ENCODE measurements at regions not wholly inside any gene's neighbourhood (a gene's known extent, or its start where the extent isn't known, plus 50 kb on each side); places are given as distances from the start of the nearest gene placed in this dataset.

DNA sequence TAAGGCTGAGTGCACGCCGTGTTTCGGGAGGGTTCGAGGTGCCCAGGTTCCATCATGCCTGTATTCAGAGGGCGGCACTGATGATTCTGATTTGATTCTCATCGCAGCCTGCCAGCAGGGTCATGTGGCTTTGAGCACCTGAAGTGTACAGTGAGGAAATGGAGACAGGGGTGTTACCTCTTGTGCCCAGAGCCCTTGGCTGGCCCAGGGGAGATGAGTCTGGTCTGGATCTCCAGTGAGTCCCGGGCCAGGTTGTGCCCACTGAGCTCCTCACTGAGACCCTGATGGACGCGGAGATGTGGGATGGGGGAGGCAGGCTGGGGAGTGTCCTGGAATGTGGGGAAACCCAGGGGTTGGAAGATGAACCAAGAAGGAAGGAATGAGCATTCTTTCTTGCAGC, 54.7 kb downstream of the GADD45G start:
- DNase-seq: no peak
- ATAC-seq: no peak
- Mint-ChIP-seq H3K4me3 (no peak overlapping the region), H3K9me3 (no peaks in the 10 kb centered on the region), H3K4me1 (ENCODE audit: low read depth) (peaks cover 24% of the 10 kb centered on the region), H3K36me3 (ENCODE audit: low read depth) (no peaks in the 10 kb centered on the region), H3K27me3 (peaks cover 6% of the 10 kb centered on the region), H3K27ac (no peak overlapping the region)
- intact Hi-C loops (cut with micrococcal nuclease): no loop called here
- ChIA-PET CTCF (no interaction called here), POLR2A (no interaction called here)
- TF ChIP-seq, protein P1, sequence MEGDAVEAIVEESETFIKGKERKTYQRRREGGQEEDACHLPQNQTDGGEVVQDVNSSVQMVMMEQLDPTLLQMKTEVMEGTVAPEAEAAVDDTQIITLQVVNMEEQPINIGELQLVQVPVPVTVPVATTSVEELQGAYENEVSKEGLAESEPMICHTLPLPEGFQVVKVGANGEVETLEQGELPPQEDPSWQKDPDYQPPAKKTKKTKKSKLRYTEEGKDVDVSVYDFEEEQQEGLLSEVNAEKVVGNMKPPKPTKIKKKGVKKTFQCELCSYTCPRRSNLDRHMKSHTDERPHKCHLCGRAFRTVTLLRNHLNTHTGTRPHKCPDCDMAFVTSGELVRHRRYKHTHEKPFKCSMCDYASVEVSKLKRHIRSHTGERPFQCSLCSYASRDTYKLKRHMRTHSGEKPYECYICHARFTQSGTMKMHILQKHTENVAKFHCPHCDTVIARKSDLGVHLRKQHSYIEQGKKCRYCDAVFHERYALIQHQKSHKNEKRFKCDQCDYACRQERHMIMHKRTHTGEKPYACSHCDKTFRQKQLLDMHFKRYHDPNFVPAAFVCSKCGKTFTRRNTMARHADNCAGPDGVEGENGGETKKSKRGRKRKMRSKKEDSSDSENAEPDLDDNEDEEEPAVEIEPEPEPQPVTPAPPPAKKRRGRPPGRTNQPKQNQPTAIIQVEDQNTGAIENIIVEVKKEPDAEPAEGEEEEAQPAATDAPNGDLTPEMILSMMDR (IDR thresholded peaks at IDR 0.05): no peak

DNA sequence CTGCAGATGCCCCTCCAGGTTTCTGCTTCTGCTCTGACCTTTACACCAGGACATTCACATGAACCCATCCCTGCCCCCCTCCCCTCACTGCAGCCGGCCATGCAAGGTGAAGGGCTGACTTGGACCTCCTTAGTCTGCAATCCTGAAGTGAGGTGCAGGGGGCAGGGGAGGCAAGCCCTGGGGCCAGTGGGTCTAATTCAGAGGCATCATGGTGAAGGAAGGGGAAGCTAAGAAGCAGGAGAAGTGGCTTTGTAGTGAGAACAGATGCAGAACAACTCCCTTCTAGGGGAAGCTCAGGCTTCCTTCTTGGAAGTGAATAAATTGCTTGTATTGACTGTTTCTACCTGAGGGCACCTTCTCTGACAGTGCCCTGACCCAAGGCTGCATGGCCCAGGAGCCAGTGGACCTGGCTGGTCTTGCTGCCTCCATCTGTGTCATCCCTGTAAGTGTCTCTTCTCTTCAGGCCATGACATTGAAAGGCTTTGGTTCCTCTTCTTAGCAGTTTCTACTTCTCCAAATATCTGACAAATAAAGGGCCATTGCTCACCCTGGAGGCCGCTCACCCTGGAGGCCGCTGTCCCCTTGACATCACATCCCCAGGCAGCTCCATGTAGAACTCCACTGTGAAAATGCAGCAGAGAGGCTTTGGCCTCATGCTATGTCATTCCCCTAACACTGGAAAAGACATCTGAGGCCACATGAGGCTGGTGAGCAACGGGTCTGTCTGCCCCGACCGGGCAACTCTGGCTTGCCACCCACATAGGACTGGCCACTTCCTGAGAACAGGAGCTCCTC, 55.3 kb downstream of the GADD45G start:
- Mint-ChIP-seq H3K36me3 (ENCODE audit: low read depth) (no peaks in the 10 kb centered on the region), H3K27me3 (peaks cover 6% of the 10 kb centered on the region), H3K4me1 (ENCODE audit: low read depth) (peaks cover 24% of the 10 kb centered on the region), H3K4me3 (no peak overlapping the region), H3K9me3 (no peaks in the 10 kb centered on the region), H3K27ac (no peak overlapping the region)
- DNase-seq (no peak), ATAC-seq (no peak)
- intact Hi-C loops (cut with micrococcal nuclease): no loop called here
- POLR2A ChIA-PET: no interaction called here
- TF ChIP-seq, protein P1 (IDR thresholded peaks at IDR 0.05): no peak
- CTCF ChIA-PET: interaction anchor here (1.1 kb wide), 1 partner anchor 9 kb away, joined by 3 read pairs; no protein-coding TSS in a partner anchor

DNA sequence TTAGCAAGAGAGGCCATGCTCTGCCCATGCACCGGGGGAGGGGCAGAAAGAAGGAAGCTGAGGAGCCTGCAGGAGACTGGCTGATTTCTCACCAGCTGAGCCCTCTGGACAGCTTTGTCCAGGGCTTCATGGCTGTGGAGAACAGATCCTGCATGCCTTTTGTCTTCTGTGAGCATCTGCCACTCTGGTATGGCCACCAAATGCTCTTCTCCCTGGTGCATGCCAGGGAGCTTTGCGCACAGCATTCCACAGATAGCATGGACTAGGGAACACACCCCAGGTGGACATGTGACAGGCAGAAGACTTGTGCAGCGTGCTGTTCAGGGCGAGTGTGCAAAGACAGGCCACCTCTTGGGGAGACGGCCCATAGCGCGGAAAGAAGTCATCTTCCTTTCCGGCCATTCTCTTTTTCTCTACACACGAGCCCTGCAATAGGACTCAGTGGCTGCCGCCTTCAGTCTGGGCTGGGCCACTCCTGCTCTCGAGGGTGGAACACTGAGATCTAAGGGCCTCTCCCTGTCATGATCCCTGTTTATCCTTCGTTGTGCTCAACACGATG, 56.7 kb downstream of the GADD45G start:
- peaks cover 6% of the 10 kb centered on the region for H3K27me3 Mint-ChIP-seq
- no peak for DNase-seq
- H3K36me3 Mint-ChIP-seq (ENCODE audit: low read depth): no peaks in the 10 kb centered on the region
- ATAC-seq: no peak
- TF ChIP-seq, protein P1 (IDR thresholded peaks at IDR 0.05): no peak
- no peaks in the 10 kb centered on the region for H3K9me3 Mint-ChIP-seq
- POLR2A ChIA-PET: no interaction called here
- peaks cover 16% of the 10 kb centered on the region for H3K4me1 Mint-ChIP-seq (ENCODE audit: low read depth)
- CTCF ChIA-PET: interaction anchor here (0.8 to 1.5 kb wide), 2 partner anchors 58 to 60 kb away, joined by 3 to 4 read pairs; no protein-coding TSS in a partner anchor
- H3K27ac Mint-ChIP-seq: no peak overlapping the region
- no peak overlapping the region for H3K4me3 Mint-ChIP-seq
- intact Hi-C loops (cut with micrococcal nuclease): no loop called here

DNA sequence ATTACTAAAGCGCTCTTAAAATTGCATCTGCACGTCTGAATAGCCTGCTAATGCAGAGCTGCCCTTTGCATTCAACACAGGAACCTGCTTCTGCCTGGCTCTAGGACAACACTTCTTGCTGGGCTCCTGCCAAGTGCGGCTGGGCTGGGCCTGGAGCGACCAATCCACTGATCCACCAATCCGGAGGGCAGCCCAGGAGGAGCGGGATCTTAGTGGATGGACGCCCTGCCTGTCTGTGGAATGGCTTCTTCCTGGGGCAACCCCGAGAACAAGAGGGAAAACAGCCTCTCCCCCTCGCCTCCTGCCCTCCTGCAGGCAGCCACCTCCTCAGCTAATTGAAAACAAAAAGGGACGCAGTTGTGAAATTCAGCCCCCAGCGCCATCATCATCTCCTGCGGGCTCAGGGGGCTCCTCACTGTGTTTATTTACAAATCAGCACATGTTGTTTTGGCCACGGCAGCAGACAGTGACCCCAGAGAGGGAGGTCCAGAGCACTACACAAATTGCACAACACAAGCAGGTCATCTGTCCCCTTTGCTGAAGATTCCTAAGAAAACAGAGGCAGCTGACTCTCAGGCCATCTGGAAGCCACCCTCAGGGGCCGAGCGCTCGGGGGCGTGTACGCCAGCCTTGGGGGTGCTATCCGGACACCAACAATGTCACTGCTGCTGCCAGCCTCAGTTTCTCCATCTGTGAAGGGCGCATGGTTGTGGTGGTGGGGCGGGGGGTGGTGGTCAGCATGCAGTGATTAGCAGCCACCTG, 57.3 kb downstream of the GADD45G start:
- no peak overlapping the region for H3K27ac Mint-ChIP-seq
- no peaks in the 10 kb centered on the region for H3K9me3 Mint-ChIP-seq
- TF ChIP-seq, protein P1 (IDR thresholded peaks at IDR 0.05): no peak
- H3K4me3 Mint-ChIP-seq: no peak overlapping the region
- ChIA-PET POLR2A (no interaction called here), CTCF (interaction anchor here (1.5 kb wide), 1 partner anchor 59 kb away, joined by 4 read pairs; no protein-coding TSS in a partner anchor)
- peaks cover 6% of the 10 kb centered on the region for H3K27me3 Mint-ChIP-seq
- H3K4me1 Mint-ChIP-seq (ENCODE audit: low read depth): peaks cover 10% of the 10 kb centered on the region
- no peak for DNase-seq
- ATAC-seq: no peak
- H3K36me3 Mint-ChIP-seq (ENCODE audit: low read depth): no peaks in the 10 kb centered on the region
- intact Hi-C loops (cut with micrococcal nuclease): no loop called here

Data from activated CD8-positive, alpha-beta T cell treated with anti-CD3 and anti-CD28 coated beads for 36 hours (primary cell).